Caco-2 (cell line): ENCODE measurements at regions not wholly inside any gene's neighbourhood (a gene's known extent, or its start where the extent isn't known, plus 50 kb on each side); places are given as distances from the start of the nearest gene placed in this dataset.

ENCODE experiments used
- BruUV-seq: library from RNA; stranded (reverse); fragments of 400-500 nt; replicated peaks from 2 replicates; lab custom pipeline; 2021; lab: Mats Ljungman, UMichigan
- CTCF ChIA-PET: fragments of 300-600 bp; sonication (Branson Sonifier 250); formaldehyde crosslinking; loops from one replicate; lab custom pipeline; 2022; ENCODE audit warnings: antibody characterized with exemption; lab: Charles Lee
- POLR2A ChIA-PET: fragments of 300-600 bp; sonication (Branson Sonifier 250); formaldehyde crosslinking; loops from one replicate; lab custom pipeline; 2022; ENCODE audit warnings: antibody characterized with exemption; lab: Charles Lee
- DNase-seq, 2 experiments: peaks; one replicate each; pipeline versions ENCODE4 v3.0.0 to v3.0.0-alpha.2; 2020 to 2022
- H3K27me3 ChIP-seq: replicated peaks from 2 replicates; pipeline ENCODE4 v1.6.0; 2011; ENCODE audit warnings: low read length; ENCODE audit not compliant: control insufficient read depth, insufficient read depth
- H3K36me3 ChIP-seq: 2 replicates; pipeline ENCODE4 v1.5.1; 2011; ENCODE audit warnings: low read length; ENCODE audit not compliant: control insufficient read depth, insufficient read depth
- H3K4me1 ChIP-seq: fragments of 250-450 bp; sonication (Bioruptor Pico); 2 replicates; pipeline ENCODE4 v1.5.1; 2020; ENCODE audit warnings: mild to moderate bottlenecking
- H3K4me3 ChIP-seq: 2 replicates; pipeline ENCODE4 v1.5.1; 2011; ENCODE audit warnings: low read depth, mild to moderate bottlenecking, control low read depth, low read length
- H3K9me3 ChIP-seq: fragments of 250-450 bp; sonication (Bioruptor Pico); 2 replicates; pipeline ENCODE4 v1.5.1; 2020; ENCODE audit warnings: mild to moderate bottlenecking, moderate library complexity
- H3K27ac Mint-ChIP-seq: one replicate; pipeline ENCODE4 v1.8.0; 2022; ENCODE audit warnings: mixed read lengths; ENCODE audit not compliant: unreplicated experiment
- H3K27me3 Mint-ChIP-seq: one replicate; pipeline ENCODE4 v1.8.0; 2022; ENCODE audit warnings: mixed read lengths; ENCODE audit not compliant: insufficient read depth, unreplicated experiment
- H3K36me3 Mint-ChIP-seq: one replicate; pipeline ENCODE4 v1.8.0; 2022; ENCODE audit warnings: mild to moderate bottlenecking, mixed read lengths; ENCODE audit not compliant: insufficient read depth, unreplicated experiment
- H3K4me1 Mint-ChIP-seq: one replicate; pipeline ENCODE4 v1.8.0; 2022; ENCODE audit warnings: low read depth, mixed read lengths; ENCODE audit not compliant: unreplicated experiment
- H3K4me3 Mint-ChIP-seq: one replicate; pipeline ENCODE4 v1.8.0; 2022; ENCODE audit warnings: mild to moderate bottlenecking, moderate library complexity, mixed read lengths; ENCODE audit not compliant: unreplicated experiment
- H3K9me3 Mint-ChIP-seq: one replicate; pipeline ENCODE4 v1.8.0; 2022; ENCODE audit warnings: mixed read lengths; ENCODE audit not compliant: unreplicated experiment
- CTCF ChIP-seq, 2 experiments: fragments of 200-600 bp in 1 of 2; IDR thresholded peaks; 1 replicate in 1 of 2; 2 replicates in 1 of 2; pipeline versions ENCODE4 v1.5.1 to v1.8.0; 2011 to 2022; ENCODE audit warnings: antibody characterized with exemption in 1 of 2, control low read depth in 1 of 2, inconsistent platforms in 1 of 2, low read depth in 1 of 2, low read length in 1 of 2, mild to moderate bottlenecking in 1 of 2, moderate library complexity in 1 of 2; ENCODE audit not compliant: insufficient read depth in 1 of 2, severe bottlenecking in 1 of 2, unreplicated experiment in 1 of 2
- intact Hi-C: fragments of 100-400 bp; cut with micrococcal nuclease; formaldehyde crosslinking; loops from one replicate; pipeline ENCODE4 v1.10.0; 2022; ENCODE audit not compliant: unreplicated experiment

- Mint-ChIP-seq H3K4me3 (no peak overlapping the region), H3K4me1 (no peaks in the 10 kb centered on the region), H3K27me3 (no peaks in the 10 kb centered on the region), H3K9me3 (no peaks in the 10 kb centered on the region), H3K36me3 (no peaks in the 10 kb centered on the region), H3K27ac (no peak overlapping the region)
- intact Hi-C loops = no loop called here
- H3K36me3 ChIP-seq = no peaks in the 10 kb centered on the region
- H3K27me3 ChIP-seq = no peaks in the 10 kb centered on the region
- ChIA-PET POLR2A (no interaction called here), CTCF (no interaction called here)
- H3K4me3 ChIP-seq = no peak overlapping the region
- DNase-seq = no peak
- no peak for TF ChIP-seq CTCF (IDR thresholded peaks at IDR 0.05; ENCODE audit: insufficient read depth in 1 of 2, low read depth in 1 of 2, low read length in 1 of 2, severe bottlenecking in 1 of 2, unreplicated experiment in 1 of 2)
- H3K4me1 ChIP-seq = 0 out of 2 replicates have a peak, but pooled peaks cover 6% of the 10 kb centered on the region
- BruUV-seq = no TSS peak
- H3K9me3 ChIP-seq = no peaks in the 10 kb centered on the region
These were observed 391.3 kb downstream of the NR2F1-AS1 start for GRCh38 chr5:93189707-93190120.

GRCh38 chr5:93188876-93189485 is 392.0 kb downstream of the NR2F1-AS1 start:
- no peak overlapping the region for H3K27ac Mint-ChIP-seq
- POLR2A ChIA-PET = no interaction called here
- 0 out of 2 replicates have a peak, but pooled peaks cover 6% of the 10 kb centered on the region for H3K4me1 ChIP-seq
- no peaks in the 10 kb centered on the region for H3K27me3 ChIP-seq
- no peaks in the 10 kb centered on the region for H3K36me3 Mint-ChIP-seq
- no TSS peak for BruUV-seq
- CTCF ChIA-PET = no interaction called here
- no peaks in the 10 kb centered on the region for H3K27me3 Mint-ChIP-seq
- TF ChIP-seq CTCF (IDR thresholded peaks at IDR 0.05; ENCODE audit: insufficient read depth in 1 of 2, low read depth in 1 of 2, low read length in 1 of 2, severe bottlenecking in 1 of 2, unreplicated experiment in 1 of 2) = no peak
- no peaks in the 10 kb centered on the region for H3K9me3 ChIP-seq
- H3K4me1 Mint-ChIP-seq = no peaks in the 10 kb centered on the region
- H3K9me3 Mint-ChIP-seq = no peaks in the 10 kb centered on the region
- intact Hi-C loops = no loop called here
- H3K4me3 ChIP-seq = no peak overlapping the region
- no peak overlapping the region for H3K4me3 Mint-ChIP-seq
- DNase-seq = no peak
- no peaks in the 10 kb centered on the region for H3K36me3 ChIP-seq

- H3K4me3 Mint-ChIP-seq = no peak overlapping the region
- DNase-seq = no peak
- no peaks in the 10 kb centered on the region for H3K9me3 Mint-ChIP-seq
- intact Hi-C loops = no loop called here
- no peaks in the 10 kb centered on the region for H3K36me3 ChIP-seq
- H3K27me3 Mint-ChIP-seq = no peaks in the 10 kb centered on the region
- ChIA-PET CTCF (no interaction called here), POLR2A (no interaction called here)
- no peak overlapping the region for H3K27ac Mint-ChIP-seq
- H3K9me3 ChIP-seq = no peaks in the 10 kb centered on the region
- no peaks in the 10 kb centered on the region for H3K4me1 ChIP-seq
- H3K4me1 Mint-ChIP-seq = no peaks in the 10 kb centered on the region
- H3K4me3 ChIP-seq = no peak overlapping the region
- BruUV-seq = no TSS peak
- TF ChIP-seq CTCF (IDR thresholded peaks at IDR 0.05; ENCODE audit: insufficient read depth in 1 of 2, low read depth in 1 of 2, low read length in 1 of 2, severe bottlenecking in 1 of 2, unreplicated experiment in 1 of 2) = no peak
- H3K27me3 ChIP-seq = no peaks in the 10 kb centered on the region
- H3K36me3 Mint-ChIP-seq = no peaks in the 10 kb centered on the region
These were observed 394.8 kb downstream of the NR2F1-AS1 start for GRCh38 chr5:93186076-93186682.
